ENCODE measurements at regions not wholly inside any gene's neighbourhood (a gene's known extent, or its start where the extent isn't known, plus 50 kb on each side); places are given as distances from the start of the nearest gene placed in this dataset.

DNA sequence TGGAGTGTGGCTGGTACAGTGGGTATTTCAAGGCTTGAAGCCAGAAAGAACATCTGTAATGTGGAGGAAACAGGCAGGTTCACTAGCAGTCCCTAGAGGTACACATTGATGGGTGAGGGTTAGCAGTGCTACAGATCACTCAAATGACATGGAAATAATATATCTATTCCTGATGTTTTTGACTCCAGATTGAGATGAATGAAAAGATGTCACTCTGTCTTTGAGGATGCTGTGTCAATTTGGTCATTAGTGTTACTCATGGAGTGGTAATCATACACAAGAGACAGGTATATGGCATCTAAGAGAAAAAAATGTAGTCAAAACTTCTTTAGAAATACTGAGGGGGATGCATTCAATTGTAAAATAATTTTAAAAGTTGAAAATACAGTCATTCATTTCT lies 135.1 kb downstream of the ZIC1 start:
- Histone ChIP-seq H3K27me3 (replicated peaks in 1 of 7) (no peaks in the 10 kb centered on the region), H3K36me3 (no peaks in the 10 kb centered on the region), H3K27ac (no peak overlapping the region), H3K4me3 (no peak overlapping the region), H3K4me1 (no peaks in the 10 kb centered on the region), H3K9me3 (peaks cover 0 to 42% (median 33%) of the 10 kb centered on the region in 8 donors)
- no peak for DNase-seq
- TF ChIP-seq POLR2A (IDR thresholded peaks at IDR 0.05) (no peak), POLR2AphosphoS5 (IDR thresholded peaks at IDR 0.05) (no peak)
- TF ChIP-seq, protein P1, sequence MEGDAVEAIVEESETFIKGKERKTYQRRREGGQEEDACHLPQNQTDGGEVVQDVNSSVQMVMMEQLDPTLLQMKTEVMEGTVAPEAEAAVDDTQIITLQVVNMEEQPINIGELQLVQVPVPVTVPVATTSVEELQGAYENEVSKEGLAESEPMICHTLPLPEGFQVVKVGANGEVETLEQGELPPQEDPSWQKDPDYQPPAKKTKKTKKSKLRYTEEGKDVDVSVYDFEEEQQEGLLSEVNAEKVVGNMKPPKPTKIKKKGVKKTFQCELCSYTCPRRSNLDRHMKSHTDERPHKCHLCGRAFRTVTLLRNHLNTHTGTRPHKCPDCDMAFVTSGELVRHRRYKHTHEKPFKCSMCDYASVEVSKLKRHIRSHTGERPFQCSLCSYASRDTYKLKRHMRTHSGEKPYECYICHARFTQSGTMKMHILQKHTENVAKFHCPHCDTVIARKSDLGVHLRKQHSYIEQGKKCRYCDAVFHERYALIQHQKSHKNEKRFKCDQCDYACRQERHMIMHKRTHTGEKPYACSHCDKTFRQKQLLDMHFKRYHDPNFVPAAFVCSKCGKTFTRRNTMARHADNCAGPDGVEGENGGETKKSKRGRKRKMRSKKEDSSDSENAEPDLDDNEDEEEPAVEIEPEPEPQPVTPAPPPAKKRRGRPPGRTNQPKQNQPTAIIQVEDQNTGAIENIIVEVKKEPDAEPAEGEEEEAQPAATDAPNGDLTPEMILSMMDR (IDR thresholded peaks at IDR 0.05 in 8 of 11, conservative IDR thresholded peaks at IDR 0.05 in 3 of 11): no peak
- intact Hi-C loops (cut with DNase I; ENCODE audit: low total_unique reads): no loop called here

DNA sequence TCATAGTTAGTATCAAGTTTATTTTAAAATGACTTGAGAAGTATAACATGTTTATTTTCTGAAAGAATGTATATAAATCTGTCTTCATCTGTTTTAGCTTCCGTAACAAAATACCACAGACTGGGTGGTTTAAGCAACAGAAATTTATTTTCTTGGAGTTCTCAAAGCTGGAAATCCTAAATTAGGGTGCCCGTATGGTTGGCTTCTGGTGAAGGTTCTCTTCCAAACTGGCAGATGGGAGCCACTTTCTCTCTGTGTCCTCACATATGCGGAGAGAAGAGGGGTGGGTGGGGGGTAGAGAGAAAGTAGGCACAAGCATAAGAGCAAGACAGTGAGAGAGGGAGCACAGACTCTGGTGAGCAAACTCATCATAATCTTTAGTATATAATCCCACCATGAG lies 142.3 kb downstream of the ZIC1 start:
- DNase-seq: no peak
- Histone ChIP-seq H3K9me3 (peaks cover 0 to 6% (median 5%) of the 10 kb centered on the region in 8 donors), H3K4me1 (no peaks in the 10 kb centered on the region), H3K4me3 (no peak overlapping the region), H3K36me3 (no peaks in the 10 kb centered on the region), H3K27me3 (replicated peaks in 1 of 7) (no peaks in the 10 kb centered on the region), H3K27ac (no peak overlapping the region)
- whole genome bisulfite sequencing, 5 donors: 87 to 94% (median 90%) methylated on average over 3 of the region's 3 CpGs
- intact Hi-C loops (cut with DNase I; ENCODE audit: low total_unique reads): no loop called here
- TF ChIP-seq POLR2A (IDR thresholded peaks at IDR 0.05) (no peak), POLR2AphosphoS5 (IDR thresholded peaks at IDR 0.05) (no peak)

DNA sequence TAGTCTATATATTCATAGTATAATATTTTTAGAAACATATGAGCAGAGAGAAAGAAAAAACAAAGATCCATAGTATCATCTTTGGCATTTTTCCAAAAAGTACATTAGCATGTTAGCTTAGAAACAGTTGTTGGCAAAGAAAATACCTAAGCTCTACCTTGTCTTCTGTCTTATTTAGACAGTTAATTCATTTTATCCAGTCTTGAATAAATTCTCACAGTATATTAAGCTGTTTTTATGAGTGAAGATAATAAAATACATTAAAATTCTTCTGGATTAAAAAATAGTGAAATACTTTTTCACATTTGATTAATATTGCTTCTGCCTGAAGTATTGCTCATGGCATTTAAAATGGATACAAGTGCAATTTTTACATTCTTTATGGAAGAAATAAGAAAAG lies 145.2 kb downstream of the ZIC1 start:
- Histone ChIP-seq H3K27me3 (replicated peaks in 1 of 7) (no peaks in the 10 kb centered on the region), H3K4me1 (no peaks in the 10 kb centered on the region), H3K9me3 (peaks cover 0 to 3% (median 0%) of the 10 kb centered on the region in 8 donors), H3K27ac (no peak overlapping the region), H3K36me3 (no peaks in the 10 kb centered on the region), H3K4me3 (no peak overlapping the region)
- no peak for TF ChIP-seq POLR2AphosphoS5 (IDR thresholded peaks at IDR 0.05)
- no peak for TF ChIP-seq POLR2A (IDR thresholded peaks at IDR 0.05)
- intact Hi-C loops (cut with DNase I; ENCODE audit: low total_unique reads): no loop called here
- DNase-seq: no peak

DNA sequence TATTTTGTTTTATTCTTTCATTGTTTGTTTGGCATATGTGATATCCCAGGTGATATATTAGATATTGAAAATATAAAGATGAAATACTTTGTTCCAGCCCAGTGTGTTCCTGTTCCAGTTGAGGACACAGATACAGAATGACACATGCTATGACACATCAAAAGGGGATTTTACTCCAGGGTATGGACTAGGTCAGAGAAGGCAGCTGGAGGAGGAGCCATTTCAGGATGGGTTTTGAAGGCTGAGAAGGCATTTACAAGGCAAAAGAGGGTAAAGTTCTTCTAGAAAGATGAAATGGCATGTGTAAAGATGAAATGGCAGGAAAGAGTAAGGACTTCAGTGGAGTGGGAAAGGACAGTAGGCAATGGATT lies 163.8 kb downstream of the ZIC1 start:
- no peaks in the 10 kb centered on the region for H3K9me3 ChIP-seq
- intact Hi-C loops (cut with DNase I; ENCODE audit: low total_unique reads): no loop called here
- H3K4me1 ChIP-seq: no peaks in the 10 kb centered on the region
- DNase-seq: no peak
- H3K27me3 ChIP-seq (replicated peaks in 1 of 7): no peaks in the 10 kb centered on the region
- no peaks in the 10 kb centered on the region for H3K36me3 ChIP-seq
- no peak overlapping the region for H3K27ac ChIP-seq
- H3K4me3 ChIP-seq: no peak overlapping the region
- TF ChIP-seq, protein P1 (IDR thresholded peaks at IDR 0.05 in 8 of 11, conservative IDR thresholded peaks at IDR 0.05 in 3 of 11): no peak
- TF ChIP-seq POLR2AphosphoS5 (IDR thresholded peaks at IDR 0.05) (no peak), POLR2A (IDR thresholded peaks at IDR 0.05) (no peak)

DNA sequence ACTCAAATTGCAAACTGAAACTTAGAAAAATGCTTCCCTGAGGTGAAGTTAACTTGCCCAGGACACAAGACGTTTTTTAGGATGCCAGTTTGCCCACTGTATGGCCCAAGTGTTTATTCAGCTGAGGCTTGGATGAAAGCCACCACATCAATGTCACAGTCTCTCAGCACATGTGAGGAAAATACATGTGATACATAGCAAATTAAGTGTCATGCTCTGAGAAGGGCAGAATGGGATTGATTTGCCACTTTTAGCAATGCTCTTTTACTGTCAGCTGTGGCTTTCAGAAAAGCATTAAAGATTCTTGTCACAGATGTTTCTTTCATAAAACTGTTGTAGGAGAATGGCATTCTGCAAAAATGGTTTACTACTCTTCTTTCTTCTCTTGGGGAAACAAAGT lies 165.5 kb downstream of the ZIC1 start:
- no peak overlapping the region for H3K4me3 ChIP-seq
- H3K4me1 ChIP-seq: no peaks in the 10 kb centered on the region
- H3K36me3 ChIP-seq: no peaks in the 10 kb centered on the region
- no peak for TF ChIP-seq POLR2A (IDR thresholded peaks at IDR 0.05)
- no peak for TF ChIP-seq POLR2AphosphoS5 (IDR thresholded peaks at IDR 0.05)
- TF ChIP-seq, protein P1 (IDR thresholded peaks at IDR 0.05 in 8 of 11, conservative IDR thresholded peaks at IDR 0.05 in 3 of 11): no peak
- intact Hi-C loops (cut with DNase I; ENCODE audit: low total_unique reads): no loop called here
- H3K9me3 ChIP-seq: no peaks in the 10 kb centered on the region
- no peak overlapping the region for H3K27ac ChIP-seq
- 13 to 38% (median 17%) methylated on average over 1 of the region's 1 CpG for WGBS, 5 donors
- no peaks in the 10 kb centered on the region for H3K27me3 ChIP-seq (replicated peaks in 1 of 7)
- DNase-seq: no peak
